ENCODE measurements at regions not wholly inside any gene's neighbourhood (a gene's known extent, or its start where the extent isn't known, plus 50 kb on each side); places are given as distances from the start of the nearest gene placed in this dataset.

DNA sequence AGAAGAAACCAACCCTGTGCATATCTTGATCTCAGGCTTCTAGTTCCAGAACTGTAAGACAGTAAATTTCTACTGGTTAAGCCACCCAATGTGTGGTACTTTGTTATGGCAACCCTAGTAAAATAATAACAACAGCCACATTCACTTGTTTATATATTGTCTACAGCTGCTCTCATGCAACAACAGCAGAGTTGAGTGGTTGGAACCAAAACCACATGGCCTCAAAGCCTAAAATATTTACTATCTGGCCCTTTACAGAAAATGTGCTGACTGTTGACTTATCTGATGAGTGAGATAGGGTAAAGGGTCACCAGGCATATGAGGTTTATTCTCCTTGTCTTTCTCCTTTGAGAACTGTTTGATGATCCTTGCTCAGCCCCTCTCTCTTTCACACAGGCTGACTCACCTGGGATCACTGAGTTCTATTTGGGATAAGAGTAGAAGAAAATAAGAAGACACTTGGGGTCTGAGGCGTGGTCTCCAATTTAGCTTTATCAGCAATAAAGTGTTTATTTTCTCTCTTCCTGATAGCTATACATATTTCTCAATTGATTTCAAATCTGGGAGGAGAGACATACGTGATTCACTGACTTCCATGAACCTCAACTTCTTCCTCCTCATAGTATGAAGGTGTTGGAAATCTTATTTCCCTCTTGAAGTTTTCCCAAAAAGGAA lies 227.5 kb upstream of the STARD13 start:
- Histone ChIP-seq H3K9me3 (ENCODE audit: control insufficient read depth, low read length) (no peaks in the 10 kb centered on the region), H3K4me1 (ENCODE audit: control insufficient read depth, insufficient read depth, low read length) (peaks cover 20% of the 10 kb centered on the region), H3K36me3 (ENCODE audit: control insufficient read depth, insufficient read depth, low read length) (no peaks in the 10 kb centered on the region), H3K4me3 (ENCODE audit: low read length) (no peak overlapping the region), H3K9ac (ENCODE audit: low read length) (no peak overlapping the region), H3K27me3 (ENCODE audit: control insufficient read depth, insufficient read depth, low read length) (no peaks in the 10 kb centered on the region)

DNA sequence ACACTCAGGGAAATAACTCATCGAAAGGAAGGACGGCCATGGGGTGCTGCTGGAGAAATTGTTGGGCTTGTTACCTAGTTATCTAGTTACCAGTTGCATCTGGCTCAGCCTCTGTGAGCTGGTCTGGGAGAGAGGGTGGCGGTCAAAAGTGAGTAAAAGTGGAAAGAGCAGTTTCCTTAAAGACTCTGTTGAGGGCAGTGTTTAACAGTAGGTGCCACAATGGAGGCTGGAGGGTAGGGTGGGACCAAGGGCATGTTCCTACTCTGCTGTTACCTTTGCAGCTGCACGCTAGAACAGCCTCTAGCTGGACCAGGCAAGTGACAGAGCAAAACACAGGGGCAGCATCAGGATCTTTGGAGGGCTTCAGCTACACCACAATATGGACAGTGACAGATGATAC lies 228.8 kb upstream of the STARD13 start:
- no peak overlapping the region for H3K9ac ChIP-seq (ENCODE audit: low read length)
- H3K9me3 ChIP-seq (ENCODE audit: control insufficient read depth, low read length): no peaks in the 10 kb centered on the region
- H3K4me3 ChIP-seq (ENCODE audit: low read length): no peak overlapping the region
- no peaks in the 10 kb centered on the region for H3K27me3 ChIP-seq (ENCODE audit: control insufficient read depth, insufficient read depth, low read length)
- H3K36me3 ChIP-seq (ENCODE audit: control insufficient read depth, insufficient read depth, low read length): no peaks in the 10 kb centered on the region
- peaks cover 18% of the 10 kb centered on the region for H3K4me1 ChIP-seq (ENCODE audit: control insufficient read depth, insufficient read depth, low read length)

DNA sequence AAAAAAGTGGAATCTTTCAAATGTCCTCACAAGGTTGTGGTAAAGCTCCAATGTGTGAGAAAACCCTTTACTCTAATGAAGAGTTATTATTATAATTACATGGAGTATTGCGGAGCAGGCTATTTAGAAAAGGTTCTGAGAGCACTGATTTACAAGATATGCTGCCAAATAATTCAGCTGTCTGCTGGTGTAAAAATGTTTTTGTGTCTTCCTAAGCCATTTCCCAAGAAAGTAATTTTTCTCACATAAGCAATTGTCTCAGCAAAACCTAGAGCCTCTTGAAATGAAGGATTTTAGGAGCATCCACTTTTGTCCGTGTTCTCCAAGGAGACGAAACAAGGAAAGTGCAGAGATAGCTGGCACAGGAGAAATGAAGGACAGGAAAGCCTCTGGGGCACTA lies 229.6 kb upstream of the STARD13 start:
- Histone ChIP-seq H3K9me3 (ENCODE audit: control insufficient read depth, low read length) (no peaks in the 10 kb centered on the region), H3K9ac (ENCODE audit: low read length) (no peak overlapping the region), H3K36me3 (ENCODE audit: control insufficient read depth, insufficient read depth, low read length) (no peaks in the 10 kb centered on the region), H3K27me3 (ENCODE audit: control insufficient read depth, insufficient read depth, low read length) (no peaks in the 10 kb centered on the region), H3K4me1 (ENCODE audit: control insufficient read depth, insufficient read depth, low read length) (peaks cover 10% of the 10 kb centered on the region), H3K4me3 (ENCODE audit: low read length) (no peak overlapping the region)

DNA sequence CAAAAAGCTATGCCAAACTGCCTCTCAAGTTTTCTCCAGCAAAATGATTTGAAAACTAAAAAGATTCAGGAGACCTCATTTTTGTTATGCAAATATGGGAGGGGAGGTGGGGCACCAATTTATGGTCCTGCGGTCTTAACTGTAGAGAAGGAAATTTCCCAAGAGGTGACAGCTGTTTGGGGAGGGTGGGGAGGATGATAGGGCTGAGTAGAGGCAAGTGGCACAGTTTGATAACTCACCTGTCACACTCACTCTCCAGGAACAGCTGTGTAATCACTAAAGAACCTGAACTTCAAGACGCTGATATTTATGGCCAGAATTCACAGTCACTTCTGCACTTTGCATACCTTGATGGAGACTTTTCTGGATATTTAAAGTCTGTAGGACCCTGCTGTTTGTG lies 232.9 kb upstream of the STARD13 start:
- no peak overlapping the region for H3K4me3 ChIP-seq (ENCODE audit: low read length)
- H3K4me1 ChIP-seq (ENCODE audit: control insufficient read depth, insufficient read depth, low read length): peaks cover 1% of the 10 kb centered on the region
- H3K9me3 ChIP-seq (ENCODE audit: control insufficient read depth, low read length): no peaks in the 10 kb centered on the region
- H3K27me3 ChIP-seq (ENCODE audit: control insufficient read depth, insufficient read depth, low read length): no peaks in the 10 kb centered on the region
- H3K36me3 ChIP-seq (ENCODE audit: control insufficient read depth, insufficient read depth, low read length): no peaks in the 10 kb centered on the region
- H3K9ac ChIP-seq (ENCODE audit: low read length): no peak overlapping the region

DNA sequence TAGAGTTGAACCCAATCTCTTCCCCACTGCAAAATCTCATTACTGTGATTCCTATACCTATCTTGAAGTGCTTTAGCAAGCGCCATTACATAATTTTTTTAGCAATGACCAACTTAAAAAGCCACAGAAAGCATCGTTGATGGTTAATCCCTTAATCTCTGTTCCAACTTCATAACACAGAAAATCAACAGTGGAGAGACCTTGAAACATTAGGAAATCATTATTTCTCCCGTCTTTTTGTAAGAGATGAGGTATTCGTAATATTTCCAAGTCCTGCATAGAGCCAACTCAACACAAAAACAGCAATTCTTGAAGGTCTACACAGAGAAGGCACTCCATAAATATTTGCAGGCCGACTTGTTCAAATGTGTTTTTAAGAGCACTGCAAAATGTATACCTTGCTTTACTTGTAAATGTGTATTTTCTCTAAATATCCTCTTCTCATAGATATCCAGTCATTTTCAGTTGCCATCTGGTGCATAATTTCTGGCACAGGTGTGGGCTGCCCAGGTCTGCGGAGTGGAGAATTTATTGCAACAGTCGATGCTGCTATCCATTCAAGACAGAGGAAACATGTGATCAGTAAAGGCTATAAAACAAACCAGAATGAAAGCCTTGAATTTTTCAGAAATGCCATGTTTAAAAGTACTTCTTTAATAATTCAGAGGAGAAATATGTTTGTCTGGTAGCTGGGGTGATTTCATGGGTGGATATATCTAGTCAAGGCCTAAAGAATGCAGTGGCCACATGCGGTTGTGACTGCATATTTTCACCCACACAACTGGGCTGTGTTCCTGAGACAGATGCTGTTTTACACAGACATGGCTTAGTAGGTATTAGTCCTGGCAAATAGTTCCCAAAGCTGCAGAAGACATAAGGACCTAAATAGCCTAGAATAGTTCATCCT lies 234.3 kb upstream of the STARD13 start:
- H3K9ac ChIP-seq (ENCODE audit: low read length): no peak overlapping the region
- no peaks in the 10 kb centered on the region for H3K4me1 ChIP-seq (ENCODE audit: control insufficient read depth, insufficient read depth, low read length)
- no peak overlapping the region for H3K4me3 ChIP-seq (ENCODE audit: low read length)
- no peaks in the 10 kb centered on the region for H3K9me3 ChIP-seq (ENCODE audit: control insufficient read depth, low read length)
- H3K27me3 ChIP-seq (ENCODE audit: control insufficient read depth, insufficient read depth, low read length): no peaks in the 10 kb centered on the region
- H3K36me3 ChIP-seq (ENCODE audit: control insufficient read depth, insufficient read depth, low read length): no peaks in the 10 kb centered on the region

DNA sequence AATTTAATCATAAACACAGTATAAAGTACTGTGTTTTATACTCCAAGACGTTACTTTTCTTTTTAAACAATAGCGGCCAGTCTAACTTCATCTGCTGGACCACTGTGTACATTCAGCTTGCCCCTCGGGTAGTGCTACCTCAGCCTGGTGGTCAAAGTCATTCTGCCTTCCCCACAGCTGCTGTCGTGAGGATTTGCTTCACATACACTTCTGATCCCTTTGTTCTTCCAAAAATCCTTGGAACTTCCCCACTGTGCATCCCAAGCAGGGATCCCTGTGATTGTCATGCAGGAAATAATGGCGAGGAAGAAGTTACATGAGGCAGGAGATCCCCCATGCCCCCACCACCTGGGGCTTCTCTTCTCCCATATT lies 234.9 kb upstream of the STARD13 start:
- H3K4me3 ChIP-seq (ENCODE audit: low read length): no peak overlapping the region
- H3K9ac ChIP-seq (ENCODE audit: low read length): no peak overlapping the region
- H3K27me3 ChIP-seq (ENCODE audit: control insufficient read depth, insufficient read depth, low read length): no peaks in the 10 kb centered on the region
- no peaks in the 10 kb centered on the region for H3K9me3 ChIP-seq (ENCODE audit: control insufficient read depth, low read length)
- H3K36me3 ChIP-seq (ENCODE audit: control insufficient read depth, insufficient read depth, low read length): no peaks in the 10 kb centered on the region
- no peaks in the 10 kb centered on the region for H3K4me1 ChIP-seq (ENCODE audit: control insufficient read depth, insufficient read depth, low read length)

DNA sequence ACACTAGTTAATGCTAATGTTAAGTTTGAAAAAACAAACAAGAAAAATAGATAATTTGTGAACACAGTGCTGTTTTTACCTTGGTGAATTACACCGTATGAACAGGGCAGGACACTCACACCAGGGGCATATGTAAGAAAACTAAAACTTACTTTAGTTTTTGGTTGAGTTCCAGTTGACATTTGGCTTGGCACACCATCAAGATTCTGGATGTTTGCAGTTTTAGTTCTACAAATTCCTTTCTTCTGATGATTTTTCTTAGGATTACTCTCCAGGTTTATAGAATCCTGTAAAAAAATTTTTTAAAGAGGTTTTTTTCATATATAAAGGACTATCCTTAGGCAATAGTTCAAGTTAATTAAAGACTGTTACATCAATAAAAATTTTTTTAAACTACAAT lies 238.5 kb upstream of the STARD13 start:
- Histone ChIP-seq H3K4me3 (ENCODE audit: low read length) (no peak overlapping the region), H3K9ac (ENCODE audit: low read length) (no peak overlapping the region), H3K27me3 (ENCODE audit: control insufficient read depth, insufficient read depth, low read length) (no peaks in the 10 kb centered on the region), H3K36me3 (ENCODE audit: control insufficient read depth, insufficient read depth, low read length) (no peaks in the 10 kb centered on the region), H3K4me1 (ENCODE audit: control insufficient read depth, insufficient read depth, low read length) (no peaks in the 10 kb centered on the region), H3K9me3 (ENCODE audit: control insufficient read depth, low read length) (no peaks in the 10 kb centered on the region)

DNA sequence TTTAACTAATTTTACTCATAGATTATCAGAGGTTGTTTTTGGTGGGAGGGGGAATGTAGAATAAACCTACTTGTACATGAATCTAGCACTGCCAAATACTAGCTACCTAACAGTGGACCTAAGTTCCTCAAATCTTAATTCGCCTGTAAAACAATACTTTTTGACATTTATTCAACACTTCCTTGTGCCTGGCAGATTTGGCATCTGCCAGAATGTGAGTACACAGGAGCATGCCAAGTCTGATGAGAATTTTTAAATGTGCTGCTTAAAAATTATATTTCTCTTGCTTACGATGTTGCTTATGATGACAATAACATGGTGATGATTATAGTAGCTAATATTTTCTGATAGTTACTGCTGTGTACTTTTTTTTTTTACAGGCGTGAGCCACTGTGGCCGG lies 240.2 kb upstream of the STARD13 start:
- Histone ChIP-seq H3K9me3 (ENCODE audit: control insufficient read depth, low read length) (no peaks in the 10 kb centered on the region), H3K4me3 (ENCODE audit: low read length) (no peak overlapping the region), H3K36me3 (ENCODE audit: control insufficient read depth, insufficient read depth, low read length) (no peaks in the 10 kb centered on the region), H3K9ac (ENCODE audit: low read length) (no peak overlapping the region), H3K4me1 (ENCODE audit: control insufficient read depth, insufficient read depth, low read length) (no peaks in the 10 kb centered on the region), H3K27me3 (ENCODE audit: control insufficient read depth, insufficient read depth, low read length) (no peaks in the 10 kb centered on the region)

DNA sequence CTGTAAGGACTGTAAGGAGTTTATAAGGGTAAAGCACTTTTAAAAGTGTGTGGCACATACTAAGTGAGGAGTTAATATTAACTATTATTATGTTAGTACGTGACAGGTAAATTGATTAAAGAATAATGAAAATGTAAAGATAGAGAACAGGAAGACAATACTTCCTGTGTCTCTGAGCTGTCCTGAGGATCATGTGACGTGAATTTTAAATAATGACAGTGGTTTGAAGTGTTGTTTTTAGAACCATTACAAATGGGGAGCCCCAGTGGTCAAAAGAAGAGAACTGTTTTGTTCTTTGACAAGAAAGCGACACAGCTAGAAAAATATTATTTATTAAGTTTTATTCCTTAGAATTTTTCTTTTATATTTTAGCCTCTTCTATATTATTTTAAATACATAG lies 241.2 kb upstream of the STARD13 start:
- Histone ChIP-seq H3K9ac (ENCODE audit: low read length) (no peak overlapping the region), H3K27me3 (ENCODE audit: control insufficient read depth, insufficient read depth, low read length) (no peaks in the 10 kb centered on the region), H3K9me3 (ENCODE audit: control insufficient read depth, low read length) (no peaks in the 10 kb centered on the region), H3K36me3 (ENCODE audit: control insufficient read depth, insufficient read depth, low read length) (no peaks in the 10 kb centered on the region), H3K4me1 (ENCODE audit: control insufficient read depth, insufficient read depth, low read length) (no peaks in the 10 kb centered on the region), H3K4me3 (ENCODE audit: low read length) (no peak overlapping the region)

DNA sequence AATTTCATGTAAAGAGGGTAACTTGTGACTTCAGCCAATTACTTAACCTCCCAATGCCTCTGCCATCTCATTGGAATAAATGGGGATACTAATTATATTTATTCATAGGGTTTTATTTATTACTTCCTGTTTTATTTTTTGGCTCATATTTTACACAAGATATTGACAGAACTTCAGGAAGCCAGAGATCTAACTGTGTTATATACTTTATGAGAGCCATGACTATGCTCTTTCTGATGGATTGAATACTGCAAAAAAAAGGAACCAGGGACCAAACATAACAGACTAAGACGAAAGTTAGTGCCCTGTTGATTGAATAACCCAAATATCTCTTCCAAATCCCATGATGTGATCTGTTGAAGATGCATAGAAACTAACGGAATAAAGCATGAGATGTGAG lies 243.3 kb upstream of the STARD13 start:
- H3K9me3 ChIP-seq (ENCODE audit: control insufficient read depth, low read length): no peaks in the 10 kb centered on the region
- no peak overlapping the region for H3K4me3 ChIP-seq (ENCODE audit: low read length)
- H3K27me3 ChIP-seq (ENCODE audit: control insufficient read depth, insufficient read depth, low read length): no peaks in the 10 kb centered on the region
- no peak overlapping the region for H3K9ac ChIP-seq (ENCODE audit: low read length)
- H3K36me3 ChIP-seq (ENCODE audit: control insufficient read depth, insufficient read depth, low read length): no peaks in the 10 kb centered on the region
- no peaks in the 10 kb centered on the region for H3K4me1 ChIP-seq (ENCODE audit: control insufficient read depth, insufficient read depth, low read length)

DNA sequence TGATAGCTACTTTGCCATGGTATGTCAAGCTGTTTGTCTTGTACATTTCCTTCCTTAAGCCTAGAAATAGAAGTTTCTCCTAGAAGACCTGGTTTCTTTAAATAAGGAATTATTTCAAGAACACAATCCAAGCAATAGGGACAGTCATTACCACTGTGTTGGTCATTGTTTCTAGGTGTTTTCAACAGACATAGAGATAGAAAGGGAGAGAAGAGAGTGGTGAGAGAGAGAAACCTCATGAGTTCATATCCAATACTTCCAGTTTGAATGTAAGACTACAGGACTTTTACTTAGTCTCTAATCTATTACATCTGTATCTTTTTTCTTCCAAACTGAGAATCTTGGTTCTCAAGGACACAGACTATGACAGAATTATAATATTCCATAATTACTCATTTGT lies 245.9 kb upstream of the STARD13 start:
- no peak overlapping the region for H3K4me3 ChIP-seq (ENCODE audit: low read length)
- no peaks in the 10 kb centered on the region for H3K36me3 ChIP-seq (ENCODE audit: control insufficient read depth, insufficient read depth, low read length)
- H3K9me3 ChIP-seq (ENCODE audit: control insufficient read depth, low read length): no peaks in the 10 kb centered on the region
- H3K9ac ChIP-seq (ENCODE audit: low read length): no peak overlapping the region
- H3K27me3 ChIP-seq (ENCODE audit: control insufficient read depth, insufficient read depth, low read length): no peaks in the 10 kb centered on the region
- H3K4me1 ChIP-seq (ENCODE audit: control insufficient read depth, insufficient read depth, low read length): peaks cover 2% of the 10 kb centered on the region

DNA sequence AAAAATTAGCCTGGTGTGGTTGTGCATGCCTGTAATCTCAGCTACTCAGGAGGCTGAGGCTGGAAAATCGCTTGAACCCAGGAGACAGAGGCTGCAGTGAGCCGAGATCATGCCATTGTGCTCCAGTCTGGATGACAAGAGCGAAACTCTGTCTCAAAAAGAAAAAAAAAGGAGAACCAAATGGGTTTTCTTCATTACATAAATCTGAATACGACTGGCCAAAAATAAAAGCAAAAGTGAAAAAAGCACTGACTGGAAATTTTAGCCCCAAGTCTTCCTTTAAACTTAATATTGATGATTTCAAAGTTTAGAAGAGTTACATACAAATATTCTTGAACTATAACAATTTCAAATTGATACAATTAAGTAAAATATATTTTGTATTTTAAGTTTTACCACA lies 249.5 kb upstream of the STARD13 start:
- Histone ChIP-seq H3K4me1 (ENCODE audit: control insufficient read depth, insufficient read depth, low read length) (peaks cover 8% of the 10 kb centered on the region), H3K27me3 (ENCODE audit: control insufficient read depth, insufficient read depth, low read length) (no peaks in the 10 kb centered on the region), H3K9me3 (ENCODE audit: control insufficient read depth, low read length) (no peaks in the 10 kb centered on the region), H3K9ac (ENCODE audit: low read length) (no peak overlapping the region), H3K4me3 (ENCODE audit: low read length) (no peak overlapping the region), H3K36me3 (ENCODE audit: control insufficient read depth, insufficient read depth, low read length) (no peaks in the 10 kb centered on the region)

Measured in mucosa of stomach (tissue), 1 donor.